NB4 (cell line): ENCODE measurements at regions not wholly inside any gene's neighbourhood (a gene's known extent, or its start where the extent isn't known, plus 50 kb on each side); places are given as distances from the start of the nearest gene placed in this dataset.
"Not testable (repeated sequence)": the region's sequence is repeated elsewhere in the genome, so short reads cannot be mapped to it uniquely, and the experiment has no call there.

Experiments
- MYC ChIP-seq: IDR thresholded peaks from 2 replicates; pipeline ENCODE4 v1.6.1; 2011; ENCODE audit warnings: low read depth, low read length
- POLR2A ChIP-seq: IDR thresholded peaks from 2 replicates; pipeline ENCODE4 v1.6.1; 2011; ENCODE audit warnings: mild to moderate bottlenecking; ENCODE audit not compliant: insufficient read length; ENCODE audit errors: extremely low read depth
- TF ChIP-seq, protein P1 (sequence below): IDR thresholded peaks from one replicate; pipeline ENCODE4 v1.5.1; 2012; ENCODE audit warnings: low read depth, low read length
- TF ChIP-seq, protein P2 (sequence below): IDR thresholded peaks from 2 replicates; pipeline ENCODE4 v1.6.1; 2011; ENCODE audit warnings: low read depth, low read length

DNA sequence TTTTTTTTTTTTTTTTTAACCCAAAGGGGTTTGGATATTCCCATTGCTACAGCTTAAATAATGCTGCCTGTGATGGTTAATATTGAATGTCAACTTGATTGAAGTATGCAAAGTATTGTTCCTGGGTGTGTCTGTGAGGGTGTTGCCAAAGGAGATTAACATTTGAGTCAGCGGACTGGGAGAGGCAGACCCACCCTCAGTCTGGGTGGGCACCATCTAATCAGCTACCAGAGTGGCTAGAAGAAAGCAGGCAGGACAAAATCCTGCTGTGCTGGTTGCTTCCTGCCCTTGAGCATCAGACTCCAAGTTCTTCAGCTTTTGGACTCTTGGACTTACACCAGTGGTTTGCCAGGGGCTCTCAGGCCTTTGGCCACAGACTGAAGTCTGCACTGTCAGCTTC lies 106.8 kb upstream of the RBMS1 start:
- TF ChIP-seq, protein P1, sequence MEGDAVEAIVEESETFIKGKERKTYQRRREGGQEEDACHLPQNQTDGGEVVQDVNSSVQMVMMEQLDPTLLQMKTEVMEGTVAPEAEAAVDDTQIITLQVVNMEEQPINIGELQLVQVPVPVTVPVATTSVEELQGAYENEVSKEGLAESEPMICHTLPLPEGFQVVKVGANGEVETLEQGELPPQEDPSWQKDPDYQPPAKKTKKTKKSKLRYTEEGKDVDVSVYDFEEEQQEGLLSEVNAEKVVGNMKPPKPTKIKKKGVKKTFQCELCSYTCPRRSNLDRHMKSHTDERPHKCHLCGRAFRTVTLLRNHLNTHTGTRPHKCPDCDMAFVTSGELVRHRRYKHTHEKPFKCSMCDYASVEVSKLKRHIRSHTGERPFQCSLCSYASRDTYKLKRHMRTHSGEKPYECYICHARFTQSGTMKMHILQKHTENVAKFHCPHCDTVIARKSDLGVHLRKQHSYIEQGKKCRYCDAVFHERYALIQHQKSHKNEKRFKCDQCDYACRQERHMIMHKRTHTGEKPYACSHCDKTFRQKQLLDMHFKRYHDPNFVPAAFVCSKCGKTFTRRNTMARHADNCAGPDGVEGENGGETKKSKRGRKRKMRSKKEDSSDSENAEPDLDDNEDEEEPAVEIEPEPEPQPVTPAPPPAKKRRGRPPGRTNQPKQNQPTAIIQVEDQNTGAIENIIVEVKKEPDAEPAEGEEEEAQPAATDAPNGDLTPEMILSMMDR = not testable (repeated sequence)
- not testable (repeated sequence) for TF ChIP-seq POLR2A, MYC
- TF ChIP-seq, protein P2, sequence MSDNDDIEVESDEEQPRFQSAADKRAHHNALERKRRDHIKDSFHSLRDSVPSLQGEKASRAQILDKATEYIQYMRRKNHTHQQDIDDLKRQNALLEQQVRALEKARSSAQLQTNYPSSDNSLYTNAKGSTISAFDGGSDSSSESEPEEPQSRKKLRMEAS = not testable (repeated sequence)
